ENCODE measurements at regions not wholly inside any gene's neighbourhood (a gene's known extent, or its start where the extent isn't known, plus 50 kb on each side); places are given as distances from the start of the nearest gene placed in this dataset.

DNA sequence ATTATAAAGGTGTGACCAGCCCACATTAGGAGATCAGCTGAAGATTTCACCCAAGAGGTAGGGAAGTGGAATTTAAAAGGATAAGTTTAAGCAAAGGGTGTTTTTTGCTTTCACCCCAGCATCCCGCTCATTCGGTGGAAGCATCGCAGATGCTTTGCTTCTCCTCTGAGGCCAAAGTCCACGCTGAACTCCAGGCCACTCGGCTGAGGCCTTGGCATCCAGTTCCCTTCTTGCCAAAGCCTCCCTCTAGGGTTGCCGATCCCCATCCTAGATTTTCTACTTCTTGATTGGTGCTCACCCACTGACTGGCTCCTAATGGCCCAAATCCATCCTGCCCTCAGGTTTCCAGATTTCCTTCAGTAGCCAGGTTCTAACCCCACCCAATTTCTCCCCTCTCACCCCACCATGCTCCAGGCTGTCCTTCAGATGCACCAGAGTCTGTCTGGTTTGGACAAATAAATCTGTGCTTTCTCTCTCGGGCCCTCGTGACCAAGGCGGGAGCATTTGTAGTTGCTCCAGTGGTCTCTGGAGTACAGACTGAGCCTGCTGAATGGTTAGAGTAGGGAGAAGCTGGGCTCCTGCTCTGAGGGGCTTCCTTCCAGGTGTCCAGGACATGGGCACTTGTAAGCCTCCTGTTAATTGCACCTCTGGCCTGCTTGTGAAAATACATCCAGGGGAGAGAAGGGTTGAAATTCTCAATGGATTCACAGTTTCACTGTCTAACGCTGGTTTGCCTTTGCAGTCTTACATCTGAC lies 193.2 kb downstream of the C1orf94 start:
- TF ChIP-seq POLR2A (IDR thresholded peaks at IDR 0.05) = no peak
- TF ChIP-seq POLR2AphosphoS5 (IDR thresholded peaks at IDR 0.05) = no peak
- TF ChIP-seq, protein P1, sequence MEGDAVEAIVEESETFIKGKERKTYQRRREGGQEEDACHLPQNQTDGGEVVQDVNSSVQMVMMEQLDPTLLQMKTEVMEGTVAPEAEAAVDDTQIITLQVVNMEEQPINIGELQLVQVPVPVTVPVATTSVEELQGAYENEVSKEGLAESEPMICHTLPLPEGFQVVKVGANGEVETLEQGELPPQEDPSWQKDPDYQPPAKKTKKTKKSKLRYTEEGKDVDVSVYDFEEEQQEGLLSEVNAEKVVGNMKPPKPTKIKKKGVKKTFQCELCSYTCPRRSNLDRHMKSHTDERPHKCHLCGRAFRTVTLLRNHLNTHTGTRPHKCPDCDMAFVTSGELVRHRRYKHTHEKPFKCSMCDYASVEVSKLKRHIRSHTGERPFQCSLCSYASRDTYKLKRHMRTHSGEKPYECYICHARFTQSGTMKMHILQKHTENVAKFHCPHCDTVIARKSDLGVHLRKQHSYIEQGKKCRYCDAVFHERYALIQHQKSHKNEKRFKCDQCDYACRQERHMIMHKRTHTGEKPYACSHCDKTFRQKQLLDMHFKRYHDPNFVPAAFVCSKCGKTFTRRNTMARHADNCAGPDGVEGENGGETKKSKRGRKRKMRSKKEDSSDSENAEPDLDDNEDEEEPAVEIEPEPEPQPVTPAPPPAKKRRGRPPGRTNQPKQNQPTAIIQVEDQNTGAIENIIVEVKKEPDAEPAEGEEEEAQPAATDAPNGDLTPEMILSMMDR (IDR thresholded peaks at IDR 0.05) = no peak
- no peak for TF ChIP-seq EP300 (IDR thresholded peaks at IDR 0.05)

Data from sigmoid colon (tissue), 4 donors.